ENCODE measurements at regions not wholly inside any gene's neighbourhood (a gene's known extent, or its start where the extent isn't known, plus 50 kb on each side); places are given as distances from the start of the nearest gene placed in this dataset.

DNA sequence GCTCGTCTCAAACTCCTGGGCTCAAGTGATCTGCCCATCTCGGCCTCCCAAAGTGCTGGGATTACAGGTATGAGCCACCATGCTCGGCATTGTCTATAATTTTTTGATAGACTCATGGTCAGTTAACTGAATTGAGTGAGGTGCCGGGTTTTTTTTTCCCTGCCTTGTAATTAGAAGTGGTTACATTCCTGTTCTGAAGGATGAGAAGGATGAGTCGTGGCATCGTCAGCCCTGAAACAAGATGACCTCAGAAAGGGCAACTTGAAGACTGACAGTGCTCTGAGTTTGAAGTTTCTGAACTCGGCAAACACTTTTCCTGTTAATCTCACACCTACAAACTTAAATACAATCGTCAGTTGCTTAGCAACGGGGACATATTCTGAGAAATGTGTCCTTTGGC lies 158.7 kb upstream of the PDE10A start:
- TF ChIP-seq CTCF (IDR thresholded peaks at IDR 0.05) (no peak), POLR2A (IDR thresholded peaks at IDR 0.05) (no peak)

Data from uterus (tissue), 2 donors.